SK-MEL-5 (cell line): ENCODE measurements at regions not wholly inside any gene's neighbourhood (a gene's known extent, or its start where the extent isn't known, plus 50 kb on each side); places are given as distances from the start of the nearest gene placed in this dataset.
A peak's percentile ranks its signal among the peaks of the same experiment; 100 is the strongest.

ENCODE experiments used
- DNase-seq: peaks from one replicate; pipeline ENCODE4 v3.0.0-alpha.2; 2016; ENCODE audit warnings: low read depth, low spot score
- in situ Hi-C: cut with HindIII; loops from 2 replicates; pipeline ENCODE4 v1.10.0; 2016; ENCODE audit warnings: low sequenced_read_pairs, high pct_unique_total_duplicates, low pct_unique_long_range_greater_than_20kb

DNA sequence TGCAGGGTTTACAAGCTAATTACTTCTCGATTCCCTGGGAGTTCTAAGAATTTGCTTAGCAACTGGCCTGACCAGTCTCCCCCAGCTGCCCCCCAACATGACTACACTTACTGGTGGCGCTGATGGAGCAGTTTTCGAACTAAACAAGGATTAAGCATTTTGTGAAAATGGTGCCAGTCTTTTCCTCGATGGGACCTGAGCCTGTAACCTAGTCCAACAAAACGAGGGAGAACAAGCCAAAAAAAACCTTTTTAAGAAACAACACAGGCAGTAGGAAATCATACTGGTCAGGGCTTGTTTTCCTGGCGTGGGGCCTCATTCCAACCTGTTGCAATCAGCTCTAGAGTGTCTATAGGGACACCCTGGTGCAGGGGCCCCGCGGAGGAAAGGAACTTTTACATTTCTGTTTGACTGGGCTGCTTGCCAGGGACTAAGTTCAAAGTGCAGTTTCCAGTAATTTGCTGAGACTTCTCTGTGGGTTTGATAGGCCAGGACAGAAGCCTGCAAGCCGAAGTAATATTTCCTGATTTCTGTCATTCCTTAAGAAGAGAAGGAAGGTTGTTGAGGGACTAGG is 158.7 kb downstream of the SPRY1 start:
- no peak for DNase-seq

DNA sequence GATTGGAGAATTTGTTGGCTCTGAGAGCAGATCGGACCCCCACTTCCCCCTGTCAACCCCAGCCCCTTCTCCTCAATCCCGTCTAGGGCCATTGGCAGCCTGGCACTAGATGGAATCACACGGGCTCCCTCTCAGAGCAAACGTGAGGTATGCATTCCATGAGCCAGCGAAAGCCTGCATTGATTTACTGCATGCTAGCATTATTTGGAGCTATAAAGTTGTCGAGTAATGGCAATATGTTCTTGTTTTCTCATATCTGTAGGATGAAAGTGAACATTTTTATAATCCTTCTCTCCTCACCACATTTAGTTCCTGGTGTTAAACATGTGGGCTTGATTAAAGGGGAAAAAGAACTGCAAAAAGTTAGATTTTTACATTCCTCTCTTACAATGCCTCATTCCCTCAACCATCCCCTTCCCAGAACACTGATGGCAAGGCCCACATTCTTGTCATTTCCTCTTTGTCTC is 159.2 kb downstream of the SPRY1 start:
- in situ Hi-C loops = no loop called here
- DNase-seq = no peak

More for the DNA sequence above, 158.7 kb downstream of the SPRY1 start:
- in situ Hi-C loops = no loop called here

DNA sequence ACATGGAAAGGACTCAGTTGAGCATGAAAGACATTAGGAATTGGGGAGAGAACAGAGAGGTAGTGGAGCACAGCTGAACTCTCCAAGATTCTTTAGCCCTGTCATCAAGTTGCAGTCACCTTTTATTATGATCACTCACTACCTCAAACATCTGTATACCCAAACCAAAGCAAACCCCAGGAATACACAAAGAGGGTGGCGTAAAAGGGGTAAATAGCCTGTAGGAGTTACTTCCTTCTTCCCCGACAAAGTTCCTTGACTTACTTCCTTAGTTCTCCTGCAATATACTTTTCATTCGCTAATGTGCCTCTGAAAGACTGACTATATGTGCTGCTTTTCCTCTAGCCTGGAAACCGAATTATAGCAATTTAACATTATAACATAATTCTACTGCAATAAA is 159.9 kb downstream of the SPRY1 start:
- in situ Hi-C loops = no loop called here

DNA sequence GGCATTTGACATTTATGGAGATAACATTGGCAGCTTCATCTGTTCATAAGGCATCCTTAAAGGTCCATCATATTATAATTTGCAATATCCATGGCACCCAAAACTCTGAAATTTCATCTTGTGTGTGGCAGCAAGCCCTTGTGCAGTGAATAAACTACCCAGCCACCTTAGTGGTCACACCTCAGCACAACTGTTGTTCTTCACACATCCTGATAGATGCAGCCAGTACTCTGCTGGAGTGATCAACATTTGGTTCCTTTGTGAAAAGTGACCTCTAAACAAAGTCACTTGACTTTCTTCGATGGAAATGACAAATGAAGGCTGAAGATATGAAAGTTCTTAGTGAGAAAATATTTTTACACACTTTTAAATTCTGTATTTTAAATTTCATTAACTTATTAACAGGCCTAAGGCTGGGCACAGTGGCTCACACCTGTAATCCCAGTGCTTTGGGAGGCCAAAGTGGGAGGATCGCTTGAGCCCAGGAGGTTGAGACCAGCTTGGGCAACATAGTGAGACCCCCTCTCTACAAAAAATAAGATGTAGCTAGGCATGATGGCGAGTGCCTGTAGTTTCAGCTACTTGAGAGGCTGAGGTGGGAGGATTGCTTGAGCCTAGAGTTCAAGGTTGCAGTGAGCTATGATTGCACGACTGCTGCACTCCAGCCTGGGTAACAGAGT is 161.4 kb downstream of the SPRY1 start:
- in situ Hi-C loops = no loop called here
- no peak for DNase-seq

More for the DNA sequence above, 159.9 kb downstream of the SPRY1 start:
- no peak for DNase-seq

DNA sequence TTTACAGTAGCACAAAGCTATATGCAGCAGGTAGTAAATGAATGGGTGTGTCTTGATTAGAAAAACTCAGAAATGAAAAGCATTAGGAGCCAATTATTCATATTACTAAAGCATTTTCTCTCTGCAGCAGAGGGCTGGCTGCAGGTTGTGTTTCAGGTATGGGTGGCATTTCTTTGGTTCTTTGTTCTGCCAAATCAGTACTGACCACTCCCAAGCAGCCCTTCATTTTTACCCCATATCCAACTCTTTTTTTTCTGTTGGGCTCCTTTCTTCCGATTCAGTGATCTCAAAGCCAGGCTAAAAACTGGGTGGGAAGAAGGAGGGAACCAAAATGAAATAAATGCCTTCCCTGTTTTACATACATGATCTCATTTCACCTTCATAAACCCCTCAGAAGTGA is 162.3 kb downstream of the SPRY1 start:
- in situ Hi-C loops = no loop called here
- DNase-seq = no peak

DNA sequence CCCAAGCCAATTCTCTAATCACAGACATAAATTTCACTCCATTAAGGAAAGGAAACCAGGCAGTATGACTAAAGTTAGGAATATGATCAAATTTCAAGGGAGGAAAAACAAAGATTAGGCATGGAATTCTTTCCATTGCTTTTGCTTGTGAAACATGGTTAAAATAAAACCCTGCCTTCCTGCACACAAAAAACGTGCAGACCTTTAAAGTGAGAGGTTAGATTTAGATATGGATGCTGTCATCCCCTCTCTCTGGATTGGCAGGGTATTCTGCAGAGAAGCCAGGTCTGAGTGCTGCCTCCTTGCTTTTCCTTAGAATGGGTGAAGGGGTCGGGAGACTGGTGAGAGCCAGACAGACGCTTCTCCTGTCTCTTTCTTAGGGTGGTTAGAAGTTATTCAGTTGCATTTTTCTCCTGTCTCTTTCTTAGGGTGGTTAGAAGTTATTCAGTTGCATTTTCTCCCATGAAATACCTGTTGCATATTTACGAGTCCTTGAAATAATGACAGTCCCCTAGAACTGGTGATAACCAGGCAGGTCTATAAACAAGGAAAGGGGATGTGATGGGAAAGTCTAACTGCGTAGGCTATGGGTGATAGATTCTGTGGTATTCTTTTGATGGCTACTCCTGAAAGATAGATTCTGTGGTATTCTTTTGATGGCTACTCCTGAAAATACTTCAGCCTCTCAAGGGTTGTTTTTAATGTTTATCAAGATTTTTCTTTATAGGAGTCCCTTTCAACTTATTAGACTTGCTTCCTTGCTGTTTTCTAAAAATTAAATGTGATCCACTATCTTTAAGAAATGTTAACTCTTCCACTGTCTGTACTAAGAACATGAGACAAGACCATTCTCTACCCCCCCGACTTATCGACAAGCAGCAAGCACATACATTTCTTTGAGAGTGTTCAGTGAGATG is 163.6 kb downstream of the SPRY1 start:
- no peak for DNase-seq
- in situ Hi-C loops = no loop called here

DNA sequence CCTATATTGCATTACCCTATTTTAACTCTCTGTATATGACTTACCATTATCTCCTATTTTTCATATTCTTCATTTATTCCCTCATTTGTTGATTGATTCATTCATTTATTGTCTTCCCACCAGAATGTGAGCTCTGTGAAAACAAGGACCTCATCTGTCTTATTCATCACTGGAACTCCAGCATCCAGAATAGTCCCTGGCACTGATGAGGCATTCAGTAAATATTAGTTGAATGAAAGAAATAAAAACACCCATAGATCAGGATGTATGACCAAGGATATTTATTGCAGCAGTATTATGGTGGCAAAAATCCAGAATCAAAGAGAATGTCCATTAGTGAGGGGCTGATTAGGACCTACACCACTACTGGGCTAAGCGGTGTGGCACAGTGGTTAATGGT is 164.9 kb downstream of the SPRY1 start:
- in situ Hi-C loops = no loop called here
- no peak for DNase-seq

DNA sequence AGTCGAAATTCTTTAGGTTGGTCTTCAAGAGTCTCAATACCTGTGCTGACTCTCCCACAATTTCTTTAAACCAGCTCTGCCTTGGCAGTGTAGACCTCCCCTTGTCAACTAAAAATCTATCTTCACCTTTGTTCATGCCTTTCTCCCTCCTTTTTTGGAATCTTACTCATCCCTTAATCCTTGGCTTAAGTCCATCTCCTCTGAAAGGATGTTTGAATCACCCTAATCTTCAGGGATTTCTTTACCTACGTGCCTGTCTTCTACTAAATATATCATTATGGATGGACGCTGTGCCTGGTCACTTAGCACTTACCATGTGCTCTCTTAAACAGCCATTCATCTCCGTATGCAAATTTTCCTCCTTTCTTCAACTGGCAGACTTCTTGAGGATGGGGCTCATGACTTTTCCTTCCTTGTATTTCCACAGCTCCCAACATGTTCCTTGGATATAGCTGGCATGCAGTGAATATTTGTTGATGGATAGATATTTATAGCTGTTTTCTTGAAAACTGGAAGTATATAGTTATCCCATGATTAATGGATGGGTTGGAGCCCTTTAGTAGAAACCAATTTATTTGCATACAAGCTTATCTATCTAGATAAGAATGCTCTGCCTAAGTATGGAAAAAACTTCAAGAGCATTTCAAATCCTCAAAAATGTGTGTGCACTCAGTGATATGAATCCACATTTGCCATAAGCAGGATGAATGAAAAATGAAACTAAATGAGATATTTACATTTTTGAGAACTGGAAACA is 166.6 kb downstream of the SPRY1 start:
- in situ Hi-C loops = no loop called here
- DNase-seq = no peak

DNA sequence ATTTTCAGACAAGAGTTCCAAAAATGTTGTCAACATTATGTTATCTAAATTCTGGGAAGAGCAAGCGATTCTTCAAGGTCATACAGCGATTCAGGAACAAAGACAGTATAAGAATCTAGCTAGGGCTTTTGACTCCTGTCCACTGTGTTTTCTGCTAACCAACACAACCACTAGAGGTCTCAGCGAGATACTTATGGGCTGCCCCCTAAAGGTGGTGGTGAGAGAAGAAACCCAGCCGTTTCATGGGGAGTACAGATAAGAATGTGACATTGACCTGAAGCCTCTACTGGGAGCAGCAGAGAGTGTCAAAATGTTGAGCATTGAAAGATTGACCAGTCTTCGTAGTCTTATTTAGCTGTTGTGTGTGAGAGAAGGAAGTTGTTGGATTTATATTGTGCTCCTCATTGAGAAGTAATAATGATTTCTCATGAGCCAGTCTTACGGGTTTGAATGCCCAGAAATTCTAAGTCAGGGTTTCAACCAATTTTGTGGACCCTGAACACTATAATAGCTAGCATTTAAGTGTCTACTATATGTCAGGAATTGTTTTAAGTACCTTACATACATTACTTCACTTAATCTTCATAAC is 168.3 kb downstream of the SPRY1 start:
- in situ Hi-C loops = no loop called here
- peak; percentile 94 for DNase-seq

DNA sequence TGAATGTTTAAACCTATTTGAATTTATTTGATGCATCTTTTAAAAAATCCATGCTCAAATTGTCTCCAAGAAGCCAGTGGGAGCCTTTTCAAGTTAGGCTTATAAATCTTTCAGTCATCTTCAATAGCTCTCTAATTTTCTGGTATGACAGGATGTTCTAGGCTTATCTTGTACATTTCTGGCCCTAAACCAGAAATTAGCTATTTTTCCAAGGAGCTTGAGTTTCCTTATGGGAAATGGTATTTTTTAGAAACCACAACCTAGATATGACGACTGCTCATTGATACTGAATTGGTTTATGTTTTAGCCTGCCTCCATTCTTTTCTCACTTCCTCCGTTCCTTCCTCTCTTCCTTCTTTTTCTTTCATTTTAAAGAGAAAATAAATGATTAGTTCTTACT is 172.3 kb downstream of the SPRY1 start:
- in situ Hi-C loops = no loop called here

DNA sequence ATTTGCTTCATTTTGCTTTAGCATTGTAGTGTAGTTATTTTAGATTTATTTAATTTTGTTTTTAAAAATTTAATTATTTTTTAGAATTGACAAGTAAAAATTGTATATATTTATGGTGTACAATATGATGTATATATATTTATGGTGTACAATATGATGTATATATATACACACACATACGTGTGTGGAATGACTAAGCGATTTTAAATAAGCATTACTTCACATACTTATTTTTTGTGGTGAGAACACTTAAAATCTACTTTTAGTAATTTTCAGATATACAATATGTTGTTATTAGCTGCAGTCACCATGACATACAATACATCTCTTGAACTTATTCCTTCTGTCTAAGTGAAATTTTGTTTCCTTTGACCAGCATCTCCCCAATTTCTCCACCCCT is 172.9 kb downstream of the SPRY1 start:
- DNase-seq = no peak
- in situ Hi-C loops = no loop called here

More for the DNA sequence above, 172.3 kb downstream of the SPRY1 start:
- no peak for DNase-seq

DNA sequence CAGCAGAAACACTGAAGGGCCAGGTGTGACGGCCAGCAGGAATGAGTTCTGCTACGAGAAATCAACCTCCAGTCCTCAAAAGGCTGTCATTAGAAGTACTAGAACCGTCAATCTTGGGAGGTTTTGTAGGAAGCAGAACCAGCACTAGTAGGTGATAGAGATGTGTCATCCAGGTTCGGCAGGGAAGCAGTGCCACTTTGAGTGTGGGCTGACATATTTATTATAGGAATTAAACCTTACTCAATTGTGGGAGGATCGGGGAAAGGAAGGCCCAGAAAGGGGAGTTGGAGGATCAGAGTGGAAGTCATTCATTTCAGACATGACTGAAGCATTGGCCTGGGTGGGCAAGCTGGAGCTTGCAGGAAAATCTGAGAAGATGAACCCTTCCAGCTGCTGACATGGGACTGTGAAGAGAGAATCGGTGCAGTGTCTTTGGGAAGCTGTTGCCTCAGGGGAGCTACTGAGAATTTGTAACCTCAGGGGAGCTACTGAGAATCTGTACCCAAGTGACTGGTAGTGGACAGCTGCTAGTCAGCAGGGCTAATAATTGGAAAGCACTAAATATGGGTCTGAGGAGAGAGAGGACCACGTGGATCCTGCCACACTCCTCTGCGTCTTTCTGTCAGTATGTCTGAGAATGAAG is 177.4 kb downstream of the SPRY1 start:
- in situ Hi-C loops = no loop called here
- DNase-seq = no peak

DNA sequence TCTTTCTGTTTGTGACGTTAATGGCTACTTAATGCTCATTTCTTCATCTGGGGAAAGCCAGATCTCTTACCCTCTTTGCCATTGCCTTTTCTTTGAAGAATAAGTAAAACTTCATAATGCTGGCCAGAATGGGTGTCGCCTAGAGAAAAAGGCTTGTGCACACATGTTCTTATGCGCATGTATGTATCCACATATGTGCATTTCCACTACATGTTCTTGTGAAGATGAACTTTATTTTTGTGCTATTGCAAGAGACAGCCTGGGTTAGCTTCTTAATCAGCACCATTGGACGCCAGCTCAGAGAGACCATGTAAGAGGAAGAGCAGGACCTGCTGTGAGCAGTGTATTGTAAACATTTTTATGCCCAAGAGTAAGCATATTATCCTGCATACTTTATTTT is 178.7 kb downstream of the SPRY1 start:
- in situ Hi-C loops = no loop called here
- no peak for DNase-seq

DNA sequence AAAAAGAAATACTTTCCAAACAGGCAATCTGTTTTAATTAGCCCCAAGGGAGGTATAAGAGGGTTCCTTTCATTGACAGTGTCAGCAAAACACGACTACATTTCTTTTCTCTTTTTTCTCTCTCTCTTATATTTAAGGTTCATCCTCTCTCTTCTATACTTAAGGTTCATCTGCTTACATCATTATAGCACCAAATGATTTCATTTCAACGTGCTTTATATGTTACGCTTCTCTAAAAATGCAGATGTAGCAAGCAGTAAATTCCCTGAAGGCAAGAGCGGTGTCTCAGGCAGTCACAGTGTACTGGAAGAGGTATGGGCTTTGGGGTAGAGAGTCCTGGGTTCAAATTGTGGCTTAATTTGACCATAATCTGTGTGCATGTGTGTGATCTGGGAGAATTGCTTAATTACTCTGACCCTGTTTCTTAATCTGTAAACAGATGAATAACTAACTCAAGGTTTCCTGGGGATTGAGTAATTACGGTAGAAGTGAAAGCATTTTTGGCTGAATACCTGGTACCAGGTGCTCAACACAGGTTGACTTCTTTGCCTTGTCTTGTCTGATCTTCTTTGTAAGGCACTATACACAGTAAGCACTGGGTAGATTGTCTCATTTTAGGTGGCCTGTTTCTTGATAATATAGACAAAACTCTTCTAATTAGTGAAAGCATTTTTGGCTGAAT is 180.8 kb downstream of the SPRY1 start:
- DNase-seq = no peak
- in situ Hi-C loops = no loop called here

DNA sequence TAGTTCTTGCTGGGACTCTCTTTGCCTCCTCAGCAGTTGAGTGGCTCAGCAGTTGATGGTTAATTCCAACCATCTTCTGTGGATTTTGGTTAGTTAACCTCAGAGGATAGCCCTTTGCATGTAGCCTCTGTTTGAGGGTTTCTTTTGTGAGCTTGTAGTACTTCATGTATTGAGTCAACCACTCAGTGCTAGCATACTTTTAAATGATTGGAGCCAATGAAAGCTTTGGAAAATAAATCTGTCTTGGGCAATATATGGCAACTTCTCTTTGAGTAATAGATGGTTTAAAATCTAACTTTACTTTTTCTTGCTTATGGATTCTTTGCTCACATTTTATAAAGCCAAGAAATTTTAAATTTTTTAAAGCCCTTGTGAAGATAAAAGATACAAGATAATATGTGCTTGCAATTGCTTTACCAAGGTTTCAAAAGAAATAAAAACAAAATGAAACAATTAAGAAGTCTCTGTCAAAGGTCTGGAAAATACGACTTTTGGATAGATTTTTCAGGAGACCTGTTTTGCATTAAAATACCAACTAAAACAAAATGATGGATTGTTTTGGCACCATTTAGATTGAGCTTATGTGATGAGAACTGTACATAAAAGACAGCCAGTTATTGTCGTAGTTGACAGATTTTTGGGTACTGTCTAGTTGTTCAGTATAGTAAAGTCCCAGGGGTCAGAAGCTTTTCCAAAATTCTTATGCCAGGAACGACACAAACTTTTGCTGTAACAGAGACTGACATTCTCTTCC is 181.9 kb downstream of the SPRY1 start:
- no peak for DNase-seq
- in situ Hi-C loops = no loop called here

DNA sequence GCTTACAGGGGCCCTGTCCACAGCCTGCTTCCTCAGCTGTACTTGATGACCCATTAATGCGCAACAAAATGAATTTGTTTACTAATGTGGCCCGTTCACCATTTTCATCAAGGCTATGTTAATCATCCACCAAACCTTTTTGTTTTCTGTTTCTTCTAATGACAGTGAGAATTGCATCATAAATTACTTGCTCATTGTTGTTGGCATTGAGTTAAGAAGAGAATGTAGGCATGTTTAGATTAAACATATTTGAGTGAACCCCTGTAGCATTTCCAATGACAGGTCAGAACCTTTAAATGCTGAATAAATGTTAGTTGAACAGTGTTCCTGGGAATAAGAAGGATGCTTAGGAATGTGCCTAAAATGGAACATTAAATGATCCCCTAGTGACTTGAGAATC is 183.4 kb downstream of the SPRY1 start:
- in situ Hi-C loops = no loop called here
- DNase-seq = no peak
